GM18951 (cell line): ENCODE measurements at regions not wholly inside any gene's neighbourhood (a gene's known extent, or its start where the extent isn't known, plus 50 kb on each side); places are given as distances from the start of the nearest gene placed in this dataset.

Source experiments
- POLR2A ChIP-seq: IDR thresholded peaks from 4 replicates; pipeline ENCODE4 v1.6.1; 2011; ENCODE audit warnings: mild to moderate bottlenecking; ENCODE audit not compliant: insufficient read length, insufficient read depth; ENCODE audit errors: extremely low read depth
- in situ Hi-C: fragments of 300-500 bp; cut with MboI; formaldehyde crosslinking; loops from one replicate; pipeline ENCODE4 v1.12.0; 2022; ENCODE audit warnings: low sequenced_read_pairs, mixed read lengths, inconsistent platforms; ENCODE audit not compliant: unreplicated experiment

DNA sequence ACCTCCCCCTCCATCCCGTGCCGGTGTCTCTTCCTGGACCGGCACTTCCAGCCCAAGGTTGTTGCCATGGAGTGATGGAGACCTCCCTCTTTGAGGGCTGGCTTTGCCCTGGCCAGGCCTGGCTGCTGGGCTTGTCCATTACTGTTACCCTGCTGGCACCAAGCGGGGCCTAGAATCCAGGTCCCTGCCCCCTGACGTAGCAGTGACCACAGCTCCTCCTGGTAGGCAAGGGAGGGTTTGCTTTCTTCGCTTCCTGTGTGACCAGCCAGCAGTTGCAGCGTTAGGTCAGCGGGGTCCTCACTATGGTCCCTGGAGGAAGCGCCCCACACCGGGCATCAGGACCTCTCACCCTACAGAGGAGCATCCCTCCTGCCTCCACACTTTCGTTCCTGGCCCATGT lies 146.7 kb upstream of the COL5A1 start:
- TF ChIP-seq POLR2A, result no peak
- in situ Hi-C loops, result loop anchor here (25.0 kb wide), 1 partner anchor 492 kb away; no protein-coding TSS in a partner anchor

DNA sequence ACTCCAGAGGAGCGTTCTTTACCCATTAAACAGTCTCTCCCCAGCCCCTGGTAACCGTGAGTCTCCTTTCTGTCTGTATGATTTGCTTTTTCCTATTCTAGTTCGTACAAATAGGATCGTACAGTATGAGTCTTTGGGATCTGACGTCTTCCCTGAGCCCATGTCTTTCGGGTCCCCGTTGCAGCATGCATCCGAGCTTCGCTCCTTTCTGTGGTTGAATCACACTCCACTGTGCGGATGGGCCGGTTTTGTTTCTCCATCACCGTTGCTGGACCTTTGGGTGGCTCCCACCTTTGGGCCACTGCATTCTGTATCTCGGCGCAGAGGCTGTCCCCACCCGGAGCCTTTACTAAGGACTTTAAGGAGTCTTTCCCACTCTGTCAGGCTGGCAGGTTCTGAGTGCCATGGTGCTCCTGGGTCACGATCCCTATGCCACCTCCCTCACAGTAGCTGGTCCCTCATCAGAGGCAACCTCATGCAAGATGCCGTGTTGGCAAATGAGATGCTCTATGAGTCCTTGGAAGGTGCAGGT lies 145.7 kb upstream of the COL5A1 start:
- in situ Hi-C loops, result loop anchor here (25.0 kb wide), 1 partner anchor 491 kb away; no protein-coding TSS in a partner anchor
- no peak for TF ChIP-seq POLR2A

DNA sequence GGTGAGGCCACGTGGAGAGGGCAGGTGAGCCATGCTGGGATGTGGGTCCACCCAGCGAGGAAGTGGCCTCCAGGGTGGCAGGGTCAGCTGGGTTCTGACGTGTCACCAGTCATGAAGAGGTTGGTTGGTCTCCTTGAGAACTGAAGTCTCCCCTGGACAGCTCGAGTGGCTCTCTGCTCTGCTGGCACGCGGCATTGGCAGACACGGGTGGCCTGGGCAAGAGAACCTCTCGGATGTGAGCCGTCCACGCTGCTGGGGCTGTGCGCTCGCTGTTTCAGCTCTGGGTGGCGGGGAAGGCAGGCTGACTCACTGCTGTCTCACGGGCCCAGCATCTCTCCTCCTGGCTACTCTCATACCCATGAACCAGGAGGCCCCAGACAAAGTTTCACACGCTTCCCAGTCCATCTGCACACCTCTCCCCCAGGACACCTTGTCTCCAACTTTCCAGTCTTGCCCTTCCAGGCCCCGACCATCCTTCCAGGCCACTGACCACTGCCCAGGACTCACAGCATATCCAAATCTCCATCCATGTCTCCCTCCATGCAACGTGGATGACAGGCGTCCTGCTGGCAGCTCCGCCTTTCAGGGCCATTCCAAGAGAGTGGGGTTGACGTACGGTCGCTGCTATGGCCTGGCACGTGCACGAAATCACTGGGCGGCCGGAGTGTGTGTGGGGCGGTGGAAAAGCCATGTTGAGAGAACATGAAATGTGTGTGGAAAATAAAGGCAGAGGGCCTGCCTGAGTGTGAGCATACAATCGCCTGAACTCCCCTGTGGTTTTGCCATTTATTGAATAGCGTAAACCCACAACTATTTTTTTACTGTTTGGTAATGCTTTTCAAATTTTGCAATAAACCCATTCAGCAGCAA lies 145.0 kb upstream of the COL5A1 start:
- in situ Hi-C loops, result loop anchor here (25.0 kb wide), 1 partner anchor 491 kb away; no protein-coding TSS in a partner anchor
- no peak for TF ChIP-seq POLR2A

DNA sequence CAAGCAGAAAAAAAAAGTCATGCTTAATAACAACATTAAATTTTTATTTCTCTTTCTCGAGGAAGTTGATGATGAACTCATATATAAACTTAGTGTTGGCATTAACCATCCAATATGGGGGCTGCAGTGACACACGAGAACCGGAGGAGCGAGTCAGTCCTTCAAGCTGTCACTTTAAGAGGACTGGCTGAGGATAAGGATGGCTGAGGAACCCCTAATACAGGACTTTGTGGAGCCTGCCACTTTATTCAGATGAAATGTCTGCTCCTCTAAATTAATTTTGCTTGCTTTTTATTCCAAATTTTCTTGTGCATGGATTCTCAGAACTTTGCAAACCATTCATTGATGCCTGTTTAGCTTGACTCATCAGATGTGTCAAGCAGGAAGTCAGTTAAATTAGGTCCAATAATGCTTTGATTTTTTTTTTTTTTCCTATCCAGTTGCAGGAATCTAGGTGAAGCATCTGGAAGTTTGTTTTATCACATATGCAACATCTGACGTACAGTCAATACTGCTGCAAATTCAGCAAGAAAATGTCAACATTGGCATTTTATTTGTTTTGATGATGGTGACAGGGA lies 144.2 kb upstream of the COL5A1 start:
- no peak for TF ChIP-seq POLR2A
- in situ Hi-C loops, result loop anchor here (25.0 kb wide), 1 partner anchor 490 kb away; no protein-coding TSS in a partner anchor

DNA sequence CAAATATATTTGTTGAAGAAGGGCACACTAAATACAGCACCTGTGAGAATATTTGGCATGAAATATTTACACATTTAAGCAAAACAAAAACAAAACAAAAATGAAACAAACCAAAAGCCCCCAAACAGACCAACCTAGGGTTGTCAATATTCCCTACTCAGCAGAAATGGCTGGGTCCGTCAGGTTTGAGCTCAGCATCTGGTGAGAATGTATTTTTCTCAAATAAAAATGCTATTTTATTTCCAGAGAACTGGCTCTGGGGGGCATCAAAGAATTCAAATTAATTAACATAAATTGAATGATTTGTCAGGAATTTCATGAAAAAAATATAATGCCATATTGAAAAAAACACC lies 142.8 kb upstream of the COL5A1 start:
- TF ChIP-seq POLR2A, result no peak
- in situ Hi-C loops, result loop anchor here (25.0 kb wide), 1 partner anchor 489 kb away; no protein-coding TSS in a partner anchor

DNA sequence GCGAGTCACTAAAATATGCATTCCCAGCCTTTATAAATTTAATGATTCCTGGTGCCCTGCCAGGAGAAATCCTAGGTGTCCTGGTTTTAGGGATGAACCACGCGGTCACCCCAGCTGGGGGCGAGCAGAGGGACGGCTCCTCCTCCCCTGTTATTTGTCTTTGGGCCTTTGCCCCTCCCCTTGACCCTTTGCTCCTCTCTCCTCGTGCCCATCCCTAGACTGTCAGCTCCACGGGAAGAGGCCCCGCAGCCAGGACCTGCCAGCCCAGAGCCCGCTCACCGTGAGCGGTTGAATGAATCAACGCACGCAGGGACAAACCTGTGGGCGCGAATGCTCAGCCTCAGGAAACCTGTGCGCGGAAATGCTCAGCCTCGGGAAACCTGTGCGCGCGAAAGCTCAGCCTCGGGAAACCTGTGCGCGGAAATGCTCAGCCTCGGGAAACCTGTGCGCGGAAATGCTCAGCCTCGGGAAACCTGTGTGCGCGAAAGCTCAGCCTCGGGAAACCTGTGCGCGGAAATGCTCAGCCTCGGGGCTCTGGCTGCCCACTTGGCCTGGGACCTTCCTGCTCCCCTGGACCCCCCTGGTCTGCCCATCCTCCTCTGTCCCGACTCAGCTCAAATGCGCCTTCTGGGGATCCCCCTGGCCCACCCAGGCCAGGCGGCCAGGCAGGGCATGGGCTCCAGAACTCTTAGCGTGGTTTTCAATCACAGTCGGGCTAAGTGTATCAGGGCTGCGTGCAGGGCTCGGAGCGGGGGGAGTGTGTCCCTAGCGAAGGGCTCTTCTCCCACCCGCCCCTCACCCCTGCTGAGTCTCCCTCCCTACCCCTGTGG lies 140.5 kb upstream of the COL5A1 start:
- TF ChIP-seq POLR2A, result no peak
- in situ Hi-C loops, result no loop called here

DNA sequence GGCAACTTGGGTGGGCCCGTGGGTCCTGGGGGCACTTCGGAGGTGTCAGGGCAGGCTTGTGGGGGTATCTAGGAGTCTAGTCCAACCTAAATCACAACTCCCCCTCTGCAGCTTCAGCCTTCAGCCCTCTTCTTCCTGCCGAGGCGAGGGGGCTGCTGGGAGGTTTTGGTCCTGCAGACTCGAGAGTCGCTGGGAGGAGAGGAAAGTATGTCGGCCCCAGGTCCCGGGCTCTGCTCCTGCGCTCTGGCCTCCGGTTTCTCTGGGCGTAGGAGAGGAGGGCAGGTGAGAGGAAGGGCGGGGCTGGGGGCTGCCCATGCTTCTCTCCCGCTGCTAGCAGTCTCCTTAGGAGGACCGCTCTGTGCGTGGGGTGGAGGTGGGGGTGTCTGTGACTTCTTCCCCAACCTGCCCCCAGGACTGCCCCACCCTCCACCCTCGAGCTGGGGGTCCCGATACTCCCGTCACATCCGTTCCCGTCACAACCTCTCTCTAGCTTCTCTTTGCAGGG lies 139.8 kb upstream of the COL5A1 start:
- TF ChIP-seq POLR2A, result no peak
- in situ Hi-C loops, result no loop called here

DNA sequence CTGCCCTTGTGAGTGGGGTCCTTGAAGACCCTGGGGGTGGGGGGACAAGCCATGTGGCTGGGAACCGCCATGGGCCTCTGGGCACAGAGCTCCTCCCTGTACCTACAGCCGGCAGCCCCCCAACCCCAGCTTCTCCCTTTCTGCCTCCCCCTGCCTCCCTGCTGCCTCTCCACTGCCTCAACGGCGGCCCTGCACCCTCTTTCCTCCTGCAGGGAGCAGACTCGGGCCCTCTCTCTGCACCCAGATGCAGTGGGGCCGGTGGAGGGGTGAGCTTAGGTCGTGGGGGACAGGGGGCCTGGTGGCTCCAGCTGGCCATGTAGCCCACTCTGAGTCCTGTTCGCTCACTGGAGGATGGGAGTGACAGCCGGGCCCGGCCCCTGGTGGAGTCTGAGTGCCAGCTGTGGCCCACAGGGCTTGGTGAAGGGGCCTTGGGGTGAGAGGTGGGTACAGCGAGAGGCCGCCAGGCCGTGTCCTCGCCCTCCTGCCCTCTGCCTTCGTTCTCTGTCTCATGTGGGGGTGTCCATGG lies 139.3 kb upstream of the COL5A1 start:
- in situ Hi-C loops, result no loop called here
- TF ChIP-seq POLR2A, result no peak

DNA sequence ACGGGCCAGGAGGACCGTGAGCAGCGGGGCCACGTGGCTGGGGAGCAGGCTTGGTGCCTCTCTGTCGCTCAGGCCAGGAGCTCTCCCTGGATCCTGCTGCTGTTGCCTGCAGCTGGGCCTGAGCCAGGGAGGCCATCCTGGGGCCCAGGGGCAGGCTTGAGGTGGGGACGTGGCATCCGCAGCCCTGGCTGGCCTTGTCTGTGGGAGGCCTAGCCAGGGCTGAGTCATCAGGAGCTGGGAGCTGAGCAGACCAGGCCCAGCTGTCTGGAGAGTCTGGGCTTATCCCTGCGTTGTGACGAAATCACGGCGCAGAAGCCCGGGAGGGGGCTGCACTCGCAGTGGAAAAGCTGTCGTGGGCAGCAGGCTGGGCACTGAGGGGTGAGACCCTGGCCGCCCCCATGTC lies 138.8 kb upstream of the COL5A1 start:
- no peak for TF ChIP-seq POLR2A
- in situ Hi-C loops, result no loop called here

DNA sequence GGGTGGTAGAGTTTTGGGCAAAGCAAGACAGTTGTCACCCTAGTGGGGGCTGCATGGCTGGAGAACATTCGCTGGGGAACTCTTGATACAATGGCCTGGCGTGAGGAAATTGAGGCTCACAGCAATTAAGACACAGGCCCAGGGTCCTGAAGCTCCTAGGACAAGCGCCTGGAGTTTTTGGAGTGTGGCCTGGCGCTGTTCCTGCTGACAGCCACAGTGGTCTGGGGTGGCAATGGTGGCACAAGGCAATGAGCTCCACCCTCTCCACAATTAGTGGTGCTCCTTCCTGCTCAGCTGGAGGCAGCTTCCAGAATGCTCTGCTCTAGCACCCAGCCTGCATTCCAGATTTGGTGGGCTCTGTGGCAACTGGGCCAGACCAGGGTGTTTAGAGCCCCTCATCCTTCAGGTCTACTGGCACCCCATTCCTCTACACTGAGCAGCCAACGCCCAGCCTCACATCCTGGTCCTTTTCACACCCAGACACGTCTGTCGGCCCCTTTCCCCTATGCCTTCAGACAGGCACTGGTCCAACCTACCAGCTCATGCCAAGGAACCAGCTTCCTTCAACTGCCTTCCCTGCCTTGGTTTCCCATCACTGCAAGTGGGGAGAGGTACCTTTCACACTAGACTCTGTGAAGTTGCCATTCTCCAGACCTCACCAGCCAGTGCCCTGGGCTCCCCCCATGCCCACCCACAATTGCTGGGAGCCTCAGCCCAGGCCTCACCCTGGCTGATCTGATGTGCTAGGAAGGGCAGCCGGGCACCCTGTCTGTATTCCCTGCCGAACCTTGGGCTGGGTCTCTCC lies 138.1 kb upstream of the COL5A1 start:
- in situ Hi-C loops, result no loop called here
- no peak for TF ChIP-seq POLR2A

DNA sequence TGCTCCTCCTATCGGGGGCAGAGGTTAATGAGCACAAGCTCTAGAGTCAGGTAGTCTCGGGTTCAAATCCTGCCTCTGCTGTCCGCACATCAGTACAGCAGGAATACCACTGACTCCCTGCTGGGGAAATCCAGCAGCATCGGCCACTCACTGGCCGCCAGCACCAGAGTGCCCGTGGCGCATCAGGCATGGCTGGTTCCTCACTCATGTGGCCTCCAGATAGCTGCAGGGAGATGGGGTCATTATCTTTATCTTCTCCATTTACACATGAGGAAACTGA lies 137.6 kb upstream of the COL5A1 start:
- no peak for TF ChIP-seq POLR2A
- in situ Hi-C loops, result no loop called here

DNA sequence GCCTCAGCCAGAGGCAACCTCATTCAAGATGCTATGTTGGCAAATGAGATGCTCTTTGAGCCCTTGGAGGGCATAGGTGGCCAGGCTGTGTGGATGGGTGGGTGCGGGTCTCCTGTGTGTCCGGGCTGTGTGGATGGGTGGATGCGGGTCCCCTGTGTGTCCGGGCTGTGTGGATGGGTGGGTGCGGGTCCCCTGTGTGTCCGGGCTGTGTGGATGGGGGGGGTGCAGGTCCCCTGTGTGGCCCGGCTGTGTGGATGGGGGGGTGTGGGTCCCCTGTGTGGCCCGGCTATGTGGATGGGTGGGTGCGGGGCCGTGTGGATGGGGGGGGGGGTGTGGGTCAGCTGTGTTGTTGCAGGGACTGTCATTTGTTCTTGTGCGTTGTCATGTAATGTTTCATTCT lies 136.6 kb upstream of the COL5A1 start:
- no peak for TF ChIP-seq POLR2A

More for the DNA sequence above, 136.6 kb upstream of the COL5A1 start:
- in situ Hi-C loops, result no loop called here
